Suprapubic skin (tissue), 4 donors: ENCODE measurements at regions not wholly inside any gene's neighbourhood (a gene's known extent, or its start where the extent isn't known, plus 50 kb on each side); places are given as distances from the start of the nearest gene placed in this dataset.

ENCODE experiments used
- CTCF ChIP-seq, 2 donors: fragments of 200-600 bp in 1 of 2; fragments of 450-650 bp in 1 of 2; sonication (generic) in 1 of 2; IDR thresholded peaks; one replicate each; pipeline ENCODE4 v1.5.1; 2016 to 2019; ENCODE audit warnings: antibody characterized with exemption in 2 of 2, mild to moderate bottlenecking in 1 of 2, moderate library complexity in 1 of 2
- EP300 ChIP-seq: sonication (generic); formaldehyde crosslinking; IDR thresholded peaks from one replicate; pipeline ENCODE4 v1.6.1; 2017; ENCODE audit warnings: antibody characterized with exemption
- POLR2A ChIP-seq, 2 donors: fragments of 450-650 bp; IDR thresholded peaks; one replicate each; pipeline ENCODE4 v1.6.1; 2017; ENCODE audit warnings: antibody characterized with exemption in 2 of 2, mild to moderate bottlenecking in 2 of 2, moderate library complexity in 2 of 2
- POLR2AphosphoS5 ChIP-seq, 3 donors: sonication (generic); formaldehyde crosslinking; IDR thresholded peaks; one replicate each; pipeline ENCODE4 v1.6.1; 2017; ENCODE audit warnings: antibody characterized with exemption in 3 of 3

GRCh38 chr1:75985827-75986226 is 53.6 kb upstream of the ASB17 start:
- TF ChIP-seq CTCF (IDR thresholded peaks at IDR 0.05) (no peak), POLR2AphosphoS5 (IDR thresholded peaks at IDR 0.05) (no peak), EP300 (no peak), POLR2A (IDR thresholded peaks at IDR 0.05) (no peak)
